ENCODE measurements at regions not wholly inside any gene's neighbourhood (a gene's known extent, or its start where the extent isn't known, plus 50 kb on each side); places are given as distances from the start of the nearest gene placed in this dataset.

GRCh38 chr3:104510131-104510849 is 856.4 kb upstream of the ALCAM start:
- no peak for DNase-seq (ENCODE audit: low read depth)

GRCh38 chr3:104514371-104514770 is 852.3 kb upstream of the ALCAM start:
- DNase-seq (ENCODE audit: low read depth), result no peak

- DNase-seq (ENCODE audit: low read depth), result no peak
Observed at GRCh38 chr3:104514776-104515175, 851.9 kb upstream of the ALCAM start.

GRCh38 chr3:104519068-104519467 is 847.6 kb upstream of the ALCAM start:
- DNase-seq (ENCODE audit: low read depth), result no peak

- no peak for DNase-seq (ENCODE audit: low read depth)
Observed at GRCh38 chr3:104519468-104520227, 847.1 kb upstream of the ALCAM start.

GRCh38 chr3:104520228-104520655 is 846.5 kb upstream of the ALCAM start:
- no peak for DNase-seq (ENCODE audit: low read depth)

- no peak for DNase-seq (ENCODE audit: low read depth)
Observed at GRCh38 chr3:104521606-104522336, 844.9 kb upstream of the ALCAM start.

- DNase-seq (ENCODE audit: low read depth), result no peak
Observed at GRCh38 chr3:104523136-104523535, 843.6 kb upstream of the ALCAM start.

- DNase-seq (ENCODE audit: low read depth), result no peak
Observed at GRCh38 chr3:104526901-104527401, 839.8 kb upstream of the ALCAM start.

GRCh38 chr3:104530934-104531333 is 835.8 kb upstream of the ALCAM start:
- no peak for DNase-seq (ENCODE audit: low read depth)

- DNase-seq (ENCODE audit: low read depth), result no peak
Observed at GRCh38 chr3:104536715-104537114, 830.0 kb upstream of the ALCAM start.

GRCh38 chr3:104537323-104537722 is 829.4 kb upstream of the ALCAM start:
- no peak for DNase-seq (ENCODE audit: low read depth)

GRCh38 chr3:104546301-104546700 is 820.4 kb upstream of the ALCAM start:
- DNase-seq (ENCODE audit: low read depth), result no peak

GRCh38 chr3:104547031-104547430 is 819.7 kb upstream of the ALCAM start:
- DNase-seq (ENCODE audit: low read depth), result no peak

GRCh38 chr3:104548401-104548800 is 818.3 kb upstream of the ALCAM start:
- no peak for DNase-seq (ENCODE audit: low read depth)

GRCh38 chr3:104549099-104549714 is 817.5 kb upstream of the ALCAM start:
- no peak for DNase-seq (ENCODE audit: low read depth)

GRCh38 chr3:104553121-104553520 is 813.6 kb upstream of the ALCAM start:
- DNase-seq (ENCODE audit: low read depth), result no peak

- no peak for DNase-seq (ENCODE audit: low read depth)
Observed at GRCh38 chr3:104554425-104554824, 812.3 kb upstream of the ALCAM start.

- DNase-seq (ENCODE audit: low read depth), result no peak
Observed at GRCh38 chr3:104555728-104556127, 811.0 kb upstream of the ALCAM start.

- DNase-seq (ENCODE audit: low read depth), result no peak
Observed at GRCh38 chr3:104556372-104557078, 810.2 kb upstream of the ALCAM start.

- DNase-seq (ENCODE audit: low read depth), result no peak
Observed at GRCh38 chr3:104561324-104561723, 805.4 kb upstream of the ALCAM start.
